Hematopoietic multipotent progenitor cell treated with erythropoietin and hydrocortisone succinate and interleukin-3 and kit ligand, for 15 days (in vitro differentiated cells): ENCODE measurements at regions not wholly inside any gene's neighbourhood (a gene's known extent, or its start where the extent isn't known, plus 50 kb on each side); places are given as distances from the start of the nearest gene placed in this dataset.

Experiments used
- DNase-seq: peaks from one replicate; pipeline ENCODE4 v3.0.0-alpha.2; 2015; ENCODE audit warnings: low spot score

- no peak for DNase-seq
These were observed 507.6 kb downstream of the INSC start for GRCh38 chr11:15622231-15622890.

- no peak for DNase-seq
These were observed 510.0 kb downstream of the INSC start for GRCh38 chr11:15624701-15625100.

GRCh38 chr11:15625691-15626090 lies 511.0 kb downstream of the INSC start:
- no peak for DNase-seq

GRCh38 chr11:15627560-15627959 lies 512.8 kb downstream of the INSC start:
- DNase-seq: no peak

- DNase-seq: no peak
These were observed 515.1 kb downstream of the INSC start for GRCh38 chr11:15629690-15630321.

GRCh38 chr11:15630896-15631295 lies 516.2 kb downstream of the INSC start:
- DNase-seq: no peak

GRCh38 chr11:15635521-15635920 lies 520.8 kb downstream of the INSC start:
- DNase-seq: no peak

- no peak for DNase-seq
These were observed 521.9 kb downstream of the INSC start for GRCh38 chr11:15636521-15637089.

GRCh38 chr11:15638386-15638787 lies 523.7 kb downstream of the INSC start:
- DNase-seq: no peak

- DNase-seq: no peak
These were observed 525.6 kb downstream of the INSC start for GRCh38 chr11:15640318-15640717.

- no peak for DNase-seq
These were observed 526.7 kb downstream of the INSC start for GRCh38 chr11:15641271-15642045.

GRCh38 chr11:15645201-15645600 lies 530.5 kb downstream of the INSC start:
- DNase-seq: no peak

GRCh38 chr11:15649371-15650104 lies 534.8 kb downstream of the INSC start:
- no peak for DNase-seq

- DNase-seq: peak; percentile 75
These were observed 535.6 kb downstream of the INSC start for GRCh38 chr11:15650105-15650938.

- no peak for DNase-seq
These were observed 536.3 kb downstream of the INSC start for GRCh38 chr11:15651033-15651432.

- no peak for DNase-seq
These were observed 537.1 kb downstream of the INSC start for GRCh38 chr11:15651816-15652215.

GRCh38 chr11:15653191-15653710 lies 538.5 kb downstream of the INSC start:
- no peak for DNase-seq

GRCh38 chr11:15654451-15654850 lies 539.7 kb downstream of the INSC start:
- DNase-seq: no peak

GRCh38 chr11:15655552-15655951 lies 540.8 kb downstream of the INSC start:
- DNase-seq: no peak

GRCh38 chr11:15657264-15657663 lies 542.5 kb downstream of the INSC start:
- no peak for DNase-seq

- DNase-seq: no peak
These were observed 545.8 kb downstream of the INSC start for GRCh38 chr11:15660496-15660895.
